Neural cell (in vitro differentiated cells): ENCODE measurements at regions not wholly inside any gene's neighbourhood (a gene's known extent, or its start where the extent isn't known, plus 50 kb on each side); places are given as distances from the start of the nearest gene placed in this dataset.

Experiments
- H2AFZ ChIP-seq: fragments of 200-600, 300-800 bp; sonication (generic), shearing (Covaris generic); 2 replicates; pipeline ENCODE4 v1.6.0; 2014; ENCODE audit warnings: low read depth, mild to moderate bottlenecking, antibody characterized with exemption, low read length, moderate library complexity
- H3F3A ChIP-seq: fragments of 200-600 bp; shearing (Covaris generic); 2 replicates; pipeline ENCODE4 v1.6.1; 2016; ENCODE audit warnings: mild to moderate bottlenecking, moderate library complexity, mixed read lengths, antibody characterized with exemption, low read length; ENCODE audit not compliant: insufficient read depth, poor library complexity, severe bottlenecking
- H3K27ac ChIP-seq: fragments of 200-600, 300-800 bp; sonication (generic), shearing (Covaris generic); 2 replicates; pipeline ENCODE4 v1.5.1; 2014; ENCODE audit warnings: mild to moderate bottlenecking, low read length, moderate library complexity
- H3K27me3 ChIP-seq: fragments of 300-800, 200-600 bp; sonication (generic), shearing (Covaris generic); 2 replicates; pipeline ENCODE4 v1.6.0; 2014; ENCODE audit warnings: mild to moderate bottlenecking, low read depth, low read length, moderate library complexity; ENCODE audit not compliant: insufficient read depth
- H3K36me3 ChIP-seq: fragments of 300-800, 200-600 bp; sonication (generic), shearing (Covaris generic); 2 replicates; pipeline ENCODE4 v1.5.1; 2014; ENCODE audit warnings: mild to moderate bottlenecking, antibody characterized with exemption, low read length, moderate library complexity; ENCODE audit not compliant: insufficient read depth
- H3K4me2 ChIP-seq: fragments of 300-800, 200-600 bp; sonication (generic), shearing (Covaris generic); 2 replicates; pipeline ENCODE4 v1.6.0; 2014; ENCODE audit warnings: mild to moderate bottlenecking, low read length
- H3K4me3 ChIP-seq: fragments of 300-800, 200-600 bp; sonication (generic), shearing (Covaris generic); 2 replicates; pipeline ENCODE4 v1.5.1; 2014; ENCODE audit warnings: mild to moderate bottlenecking, low read length, moderate library complexity
- H3K79me2 ChIP-seq: fragments of 200-600 bp; shearing (Covaris generic); replicated peaks from 2 replicates; pipeline ENCODE4 v1.6.0; 2014; ENCODE audit warnings: mild to moderate bottlenecking, low read length, moderate library complexity; ENCODE audit not compliant: insufficient read depth
- H3K9ac ChIP-seq: fragments of 300-800, 200-600 bp; sonication (generic), shearing (Covaris generic); 2 replicates; pipeline ENCODE4 v1.6.1; 2016; ENCODE audit warnings: mild to moderate bottlenecking, low read length, mixed read lengths
- H3K9me2 ChIP-seq: fragments of 200-600 bp; shearing (Covaris generic); 2 replicates; pipeline ENCODE4 v1.6.1; 2016; ENCODE audit warnings: mild to moderate bottlenecking, low read length, mixed read lengths; ENCODE audit not compliant: insufficient read depth
- H3K9me3 ChIP-seq: fragments of 200-600, 300-800 bp; sonication (generic), shearing (Covaris generic); 2 replicates; pipeline ENCODE4 v1.6.1; 2016; ENCODE audit warnings: mild to moderate bottlenecking, mixed run types, low read length, moderate library complexity, mixed read lengths
- H4K20me1 ChIP-seq: fragments of 200-600 bp; shearing (Covaris generic); 2 replicates; pipeline ENCODE4 v1.6.1; 2016; ENCODE audit warnings: mild to moderate bottlenecking, mixed run types; ENCODE audit not compliant: insufficient read depth
- EP300 ChIP-seq: fragments of 450-650 bp; conservative IDR thresholded peaks from 2 replicates; pipeline ENCODE4 v1.6.1; 2014; ENCODE audit warnings: antibody characterized with exemption, mild to moderate bottlenecking, moderate library complexity; ENCODE audit not compliant: poor library complexity, severe bottlenecking
- EZH2 ChIP-seq: fragments of 200-600, 300-800 bp; shearing (Covaris generic), sonication (generic); IDR thresholded peaks from 2 replicates; pipeline ENCODE4 v1.6.1; 2014; ENCODE audit warnings: antibody characterized with exemption, low read length, borderline replicate concordance, mild to moderate bottlenecking; ENCODE audit not compliant: insufficient read depth, poor library complexity, severe bottlenecking
- MXI1 ChIP-seq: fragments of 450-650 bp; conservative IDR thresholded peaks from 2 replicates; pipeline ENCODE4 v1.6.1; 2014; ENCODE audit warnings: antibody characterized with exemption, mild to moderate bottlenecking; ENCODE audit not compliant: poor library complexity, severe bottlenecking
- POLR2AphosphoS5 ChIP-seq: IDR thresholded peaks from 2 replicates; pipeline ENCODE4 v1.6.1; 2012
- RAD21 ChIP-seq: fragments of 450-650 bp; conservative IDR thresholded peaks from 2 replicates; pipeline ENCODE4 v1.6.1; 2014; ENCODE audit warnings: antibody characterized with exemption, mild to moderate bottlenecking, moderate library complexity
- SMC3 ChIP-seq: fragments of 450-650 bp; conservative IDR thresholded peaks from 2 replicates; pipeline ENCODE4 v1.6.1; 2014; ENCODE audit warnings: antibody characterized with exemption, mild to moderate bottlenecking, moderate library complexity; ENCODE audit not compliant: poor library complexity
- TAF1 ChIP-seq: IDR thresholded peaks from 2 replicates; pipeline ENCODE4 v1.6.1; 2012; ENCODE audit warnings: low read depth
- TF ChIP-seq, protein P1 (sequence below): fragments of 450-650 bp; IDR thresholded peaks from 2 replicates; pipeline ENCODE4 v1.5.1; 2014; ENCODE audit warnings: antibody characterized with exemption, mild to moderate bottlenecking, moderate library complexity; ENCODE audit not compliant: poor library complexity, severe bottlenecking
- TF ChIP-seq, protein P2 (sequence below): IDR thresholded peaks from 2 replicates; pipeline ENCODE4 v1.6.1; 2012; ENCODE audit warnings: borderline replicate concordance

- no peaks in the 10 kb centered on the region for H3K79me2 ChIP-seq
- no peaks in the 10 kb centered on the region for H3F3A ChIP-seq
- no peaks in the 10 kb centered on the region for H3K36me3 ChIP-seq
- TF ChIP-seq, protein P1, sequence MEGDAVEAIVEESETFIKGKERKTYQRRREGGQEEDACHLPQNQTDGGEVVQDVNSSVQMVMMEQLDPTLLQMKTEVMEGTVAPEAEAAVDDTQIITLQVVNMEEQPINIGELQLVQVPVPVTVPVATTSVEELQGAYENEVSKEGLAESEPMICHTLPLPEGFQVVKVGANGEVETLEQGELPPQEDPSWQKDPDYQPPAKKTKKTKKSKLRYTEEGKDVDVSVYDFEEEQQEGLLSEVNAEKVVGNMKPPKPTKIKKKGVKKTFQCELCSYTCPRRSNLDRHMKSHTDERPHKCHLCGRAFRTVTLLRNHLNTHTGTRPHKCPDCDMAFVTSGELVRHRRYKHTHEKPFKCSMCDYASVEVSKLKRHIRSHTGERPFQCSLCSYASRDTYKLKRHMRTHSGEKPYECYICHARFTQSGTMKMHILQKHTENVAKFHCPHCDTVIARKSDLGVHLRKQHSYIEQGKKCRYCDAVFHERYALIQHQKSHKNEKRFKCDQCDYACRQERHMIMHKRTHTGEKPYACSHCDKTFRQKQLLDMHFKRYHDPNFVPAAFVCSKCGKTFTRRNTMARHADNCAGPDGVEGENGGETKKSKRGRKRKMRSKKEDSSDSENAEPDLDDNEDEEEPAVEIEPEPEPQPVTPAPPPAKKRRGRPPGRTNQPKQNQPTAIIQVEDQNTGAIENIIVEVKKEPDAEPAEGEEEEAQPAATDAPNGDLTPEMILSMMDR, result no peak
- TF ChIP-seq EP300 (no peak), MXI1 (no peak), RAD21 (no peak), POLR2AphosphoS5 (no peak)
- no peaks in the 10 kb centered on the region for H3K27me3 ChIP-seq
- no peak overlapping the region for H3K4me2 ChIP-seq
- no peak overlapping the region for H3K4me3 ChIP-seq
- H3K9me3 ChIP-seq, result no peaks in the 10 kb centered on the region
- H3K27ac ChIP-seq, result no peak overlapping the region
- H3K9me2 ChIP-seq, result no peaks in the 10 kb centered on the region
- H3K9ac ChIP-seq, result no peak overlapping the region
- no peaks in the 10 kb centered on the region for H4K20me1 ChIP-seq
- H2AFZ ChIP-seq, result no peak overlapping the region
Measured at GRCh38 chr21:43338951-43339350, 88.0 kb downstream of the SIK1 start.

- H3K9me2 ChIP-seq, result no peaks in the 10 kb centered on the region
- H3K9me3 ChIP-seq, result no peaks in the 10 kb centered on the region
- H3K4me3 ChIP-seq, result no peak overlapping the region
- H2AFZ ChIP-seq, result no peak overlapping the region
- no peaks in the 10 kb centered on the region for H3K27me3 ChIP-seq
- H3K27ac ChIP-seq, result no peak overlapping the region
- no peaks in the 10 kb centered on the region for H3K79me2 ChIP-seq
- no peak overlapping the region for H3K4me2 ChIP-seq
- no peaks in the 10 kb centered on the region for H3K36me3 ChIP-seq
- no peaks in the 10 kb centered on the region for H3F3A ChIP-seq
- TF ChIP-seq EP300, result no peak
- no peak for TF ChIP-seq POLR2AphosphoS5
- no peak for TF ChIP-seq TAF1
- TF ChIP-seq, protein P1, result no peak
- no peak for TF ChIP-seq EZH2
- TF ChIP-seq MXI1, result no peak
- no peak for TF ChIP-seq RAD21
- TF ChIP-seq SMC3, result no peak
- TF ChIP-seq, protein P2, sequence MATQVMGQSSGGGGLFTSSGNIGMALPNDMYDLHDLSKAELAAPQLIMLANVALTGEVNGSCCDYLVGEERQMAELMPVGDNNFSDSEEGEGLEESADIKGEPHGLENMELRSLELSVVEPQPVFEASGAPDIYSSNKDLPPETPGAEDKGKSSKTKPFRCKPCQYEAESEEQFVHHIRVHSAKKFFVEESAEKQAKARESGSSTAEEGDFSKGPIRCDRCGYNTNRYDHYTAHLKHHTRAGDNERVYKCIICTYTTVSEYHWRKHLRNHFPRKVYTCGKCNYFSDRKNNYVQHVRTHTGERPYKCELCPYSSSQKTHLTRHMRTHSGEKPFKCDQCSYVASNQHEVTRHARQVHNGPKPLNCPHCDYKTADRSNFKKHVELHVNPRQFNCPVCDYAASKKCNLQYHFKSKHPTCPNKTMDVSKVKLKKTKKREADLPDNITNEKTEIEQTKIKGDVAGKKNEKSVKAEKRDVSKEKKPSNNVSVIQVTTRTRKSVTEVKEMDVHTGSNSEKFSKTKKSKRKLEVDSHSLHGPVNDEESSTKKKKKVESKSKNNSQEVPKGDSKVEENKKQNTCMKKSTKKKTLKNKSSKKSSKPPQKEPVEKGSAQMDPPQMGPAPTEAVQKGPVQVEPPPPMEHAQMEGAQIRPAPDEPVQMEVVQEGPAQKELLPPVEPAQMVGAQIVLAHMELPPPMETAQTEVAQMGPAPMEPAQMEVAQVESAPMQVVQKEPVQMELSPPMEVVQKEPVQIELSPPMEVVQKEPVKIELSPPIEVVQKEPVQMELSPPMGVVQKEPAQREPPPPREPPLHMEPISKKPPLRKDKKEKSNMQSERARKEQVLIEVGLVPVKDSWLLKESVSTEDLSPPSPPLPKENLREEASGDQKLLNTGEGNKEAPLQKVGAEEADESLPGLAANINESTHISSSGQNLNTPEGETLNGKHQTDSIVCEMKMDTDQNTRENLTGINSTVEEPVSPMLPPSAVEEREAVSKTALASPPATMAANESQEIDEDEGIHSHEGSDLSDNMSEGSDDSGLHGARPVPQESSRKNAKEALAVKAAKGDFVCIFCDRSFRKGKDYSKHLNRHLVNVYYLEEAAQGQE, result no peak
- H4K20me1 ChIP-seq, result no peaks in the 10 kb centered on the region
- no peak overlapping the region for H3K9ac ChIP-seq
Measured at GRCh38 chr21:43337901-43338655, 88.9 kb downstream of the SIK1 start.
